Amniotic stem cell (primary cell): ENCODE measurements at regions not wholly inside any gene's neighbourhood (a gene's known extent, or its start where the extent isn't known, plus 50 kb on each side); places are given as distances from the start of the nearest gene placed in this dataset.

Experiments
- DNase-seq: peaks from one replicate; lab custom pipeline; 2025; lab: John Stamatoyannopoulos, UW

DNA sequence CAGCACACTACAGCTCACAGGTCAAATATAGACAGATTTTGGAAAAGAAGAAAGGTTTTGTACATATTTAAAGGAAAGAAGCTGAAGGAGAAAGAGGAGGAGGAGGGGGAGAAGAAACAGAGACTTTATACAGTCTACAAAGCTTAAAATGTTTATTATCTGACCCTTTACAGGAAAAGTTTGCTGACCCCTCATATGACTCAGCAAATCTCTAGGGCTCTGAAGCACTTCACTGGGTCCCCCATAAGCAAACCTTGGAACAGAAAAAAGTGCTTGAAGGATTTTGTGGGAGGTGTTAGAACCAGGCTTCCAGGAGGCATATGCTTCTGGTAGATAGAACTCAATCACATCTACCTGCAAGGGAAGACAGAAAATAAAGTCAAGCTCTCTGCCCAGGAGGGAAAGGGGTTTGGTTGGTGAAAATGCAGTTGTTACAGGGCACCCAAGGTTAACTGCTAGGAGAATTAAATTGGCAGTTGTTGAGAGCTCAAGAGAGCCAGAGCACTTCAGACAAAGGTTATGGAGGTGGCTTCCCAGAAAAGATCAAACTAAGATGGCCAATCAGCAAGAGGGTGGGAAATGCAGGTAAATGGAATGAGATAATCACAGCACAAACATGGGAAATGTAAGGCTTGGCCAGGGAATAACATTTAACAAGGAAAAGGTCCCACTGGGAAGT, 207.4 kb upstream of the SGK1 start:
- no peak for DNase-seq

DNA sequence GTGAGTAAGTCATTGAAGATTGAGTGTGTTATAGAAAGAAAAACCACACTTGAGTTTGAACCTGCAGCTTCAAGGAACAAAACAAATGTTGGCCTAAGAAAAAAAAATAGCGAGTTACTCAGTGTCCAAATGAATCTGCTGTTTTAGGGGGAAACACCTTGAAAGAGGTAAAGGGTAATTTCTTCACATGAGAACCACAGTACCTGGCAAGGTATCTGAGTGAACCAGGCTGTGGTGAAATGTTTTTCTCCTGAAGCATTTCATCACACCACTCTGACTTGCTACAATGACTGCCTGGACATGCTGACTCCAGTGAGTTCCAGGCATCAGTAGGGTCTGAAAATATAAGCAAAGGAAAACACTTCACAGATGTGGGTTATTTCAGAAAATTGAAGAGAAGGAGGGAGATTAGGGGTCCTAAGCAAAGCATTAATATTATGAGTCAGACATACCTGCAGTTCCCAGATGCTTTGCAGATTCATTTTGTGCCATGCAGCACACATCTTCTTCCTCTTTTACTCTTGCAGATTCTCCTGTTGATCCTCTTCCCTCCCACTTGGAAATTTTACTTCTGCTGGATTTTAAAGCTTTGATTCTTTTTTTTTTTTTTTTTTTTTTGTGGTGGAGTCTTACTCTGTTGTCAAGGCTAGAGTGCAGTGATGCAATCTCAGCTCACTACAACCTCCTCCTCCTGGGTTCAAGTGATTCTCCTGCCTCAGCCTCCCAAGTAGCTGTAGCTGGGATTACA, 206.2 kb upstream of the SGK1 start:
- DNase-seq: no peak

DNA sequence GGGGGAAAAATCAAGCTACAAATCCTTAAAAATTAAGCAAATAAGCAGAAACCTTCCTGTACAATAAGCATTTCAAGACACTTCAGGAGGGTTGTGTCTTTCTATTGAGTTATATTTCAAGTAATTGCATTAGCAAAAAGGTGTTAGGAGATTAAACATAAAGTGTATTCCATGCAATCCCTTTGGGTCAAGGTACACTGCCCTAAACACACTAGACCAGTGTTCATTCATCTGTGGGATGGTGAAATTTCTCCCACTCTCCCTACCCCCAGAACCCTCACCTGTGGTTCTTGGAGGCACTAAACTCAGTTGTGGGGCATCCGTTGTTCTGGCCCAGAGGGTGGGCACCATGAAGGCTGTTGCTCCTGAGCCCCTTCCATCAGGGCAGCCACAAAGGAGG, 205.1 kb upstream of the SGK1 start:
- no peak for DNase-seq

DNA sequence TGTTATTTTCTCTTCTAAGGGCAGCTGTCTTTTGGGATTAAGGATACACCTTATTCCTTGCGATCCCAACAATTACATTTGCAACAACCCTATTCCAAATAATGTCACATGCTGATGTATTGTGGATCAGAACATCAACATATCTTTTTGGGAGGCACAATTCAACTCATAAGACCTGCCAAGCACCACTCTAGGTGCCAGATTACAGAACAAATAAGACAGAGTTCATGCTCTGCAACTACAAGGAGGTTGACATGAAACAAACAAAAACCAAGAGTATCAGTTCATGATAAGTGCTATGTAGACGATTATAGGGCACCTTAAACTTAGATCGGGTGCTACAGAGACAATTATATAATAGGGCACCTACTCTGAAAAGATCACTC, 203.2 kb upstream of the SGK1 start:
- DNase-seq: no peak

DNA sequence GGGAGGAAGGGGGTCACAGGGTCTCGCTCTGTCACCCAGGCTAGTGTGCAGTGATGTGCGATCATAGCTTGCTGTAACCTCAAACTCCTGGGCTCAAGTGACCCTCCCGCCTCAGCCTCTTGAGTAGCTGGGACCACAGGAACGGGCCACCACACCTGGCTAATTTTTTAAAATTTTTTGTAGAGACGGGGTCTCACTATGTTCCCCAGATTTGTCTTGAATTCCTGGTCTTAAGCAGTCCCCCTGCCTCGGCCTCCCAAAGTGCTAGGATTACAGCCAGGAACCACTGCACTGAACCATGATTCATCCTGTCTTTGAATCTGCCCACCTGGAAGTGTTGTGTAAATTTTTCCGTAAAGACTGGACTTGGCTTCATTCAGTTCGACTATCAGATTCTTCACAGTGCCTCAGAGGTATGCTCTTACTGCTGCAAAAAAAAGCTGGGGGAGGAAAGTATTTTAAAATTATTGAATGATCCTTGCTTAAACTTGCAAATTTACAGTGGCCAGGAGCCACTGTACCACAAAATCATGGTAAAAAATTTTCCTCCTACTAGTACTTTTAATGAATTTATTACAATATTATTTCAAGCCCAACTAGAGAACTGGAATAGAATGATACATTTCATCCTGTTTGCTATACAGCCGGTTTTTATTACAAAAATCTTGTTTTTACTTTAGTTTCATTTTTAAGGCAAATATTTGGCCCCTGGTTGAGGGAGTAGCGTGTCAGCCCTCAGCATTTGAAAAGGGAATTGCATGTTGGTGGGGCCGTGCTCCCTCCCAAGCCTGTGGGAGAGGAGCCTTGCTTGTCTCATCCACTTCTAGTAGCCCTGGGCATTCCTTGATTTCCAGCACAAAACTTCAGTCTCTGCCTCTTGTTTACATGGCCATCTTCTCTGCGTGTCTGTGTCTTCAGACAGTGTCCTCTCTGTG, 202.5 kb upstream of the SGK1 start:
- DNase-seq: no peak

DNA sequence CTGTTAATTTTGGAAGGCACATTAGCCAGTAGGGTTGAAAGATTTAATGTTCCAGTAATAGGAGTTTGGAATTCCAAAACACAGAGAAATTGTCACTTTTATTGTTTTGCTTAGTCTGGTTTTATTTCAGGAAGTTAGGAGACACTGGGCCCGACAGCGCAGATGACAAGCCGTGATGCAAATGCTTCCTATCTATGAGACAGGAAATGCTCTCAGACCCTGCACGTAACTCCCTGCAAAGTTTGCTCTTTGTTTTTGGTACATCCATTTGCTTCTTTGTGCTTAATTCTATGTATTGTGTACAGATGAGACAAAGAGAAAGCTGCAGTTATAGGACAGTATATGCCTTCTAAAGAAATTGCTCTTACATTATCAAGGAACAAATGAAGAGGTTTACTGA, 201.6 kb upstream of the SGK1 start:
- no peak for DNase-seq

DNA sequence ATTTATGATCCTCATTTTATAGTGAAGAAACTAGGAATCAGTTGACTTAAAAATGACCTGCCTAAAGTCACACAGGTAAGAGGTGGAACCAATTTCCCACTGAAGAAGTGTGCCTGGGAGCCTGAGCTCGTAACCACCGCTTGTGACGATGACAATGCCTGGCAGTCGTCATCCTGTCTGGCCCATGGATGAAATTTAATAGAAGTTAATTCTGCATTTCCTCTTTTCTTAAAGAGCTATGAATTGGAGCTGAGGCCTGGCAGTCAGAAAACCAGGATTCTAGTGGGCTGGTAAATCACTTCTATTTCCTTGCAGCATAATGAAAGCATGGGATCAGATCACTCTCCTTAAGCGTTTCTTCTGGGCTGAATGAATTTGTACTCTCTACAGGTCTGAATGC, 200.0 kb upstream of the SGK1 start:
- DNase-seq: no peak

DNA sequence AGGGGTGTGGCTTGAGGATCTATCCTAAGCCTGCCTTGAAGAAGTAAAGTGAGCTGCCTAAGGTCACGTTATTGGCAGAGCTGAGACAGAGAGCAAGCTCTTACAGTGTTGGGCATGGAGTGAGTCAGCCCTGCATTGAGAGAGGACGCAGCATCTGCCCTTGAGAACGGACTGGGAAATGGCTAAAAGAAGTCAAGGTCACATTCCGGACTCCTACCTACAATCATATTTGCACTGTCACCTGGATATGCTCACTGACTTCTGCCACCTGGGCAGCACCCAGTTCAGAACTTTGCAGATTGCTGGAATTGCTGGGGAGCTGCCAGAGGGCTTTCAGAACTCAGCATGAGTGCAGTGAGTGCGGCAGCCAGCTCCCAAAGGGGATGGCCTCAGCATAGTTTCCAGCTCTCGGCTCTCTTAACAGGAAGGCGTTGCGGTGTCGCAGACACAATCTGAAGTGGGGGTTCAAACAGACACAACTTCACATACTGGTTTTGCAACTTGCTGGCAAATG, 199.3 kb upstream of the SGK1 start:
- peak; percentile 10 for DNase-seq

DNA sequence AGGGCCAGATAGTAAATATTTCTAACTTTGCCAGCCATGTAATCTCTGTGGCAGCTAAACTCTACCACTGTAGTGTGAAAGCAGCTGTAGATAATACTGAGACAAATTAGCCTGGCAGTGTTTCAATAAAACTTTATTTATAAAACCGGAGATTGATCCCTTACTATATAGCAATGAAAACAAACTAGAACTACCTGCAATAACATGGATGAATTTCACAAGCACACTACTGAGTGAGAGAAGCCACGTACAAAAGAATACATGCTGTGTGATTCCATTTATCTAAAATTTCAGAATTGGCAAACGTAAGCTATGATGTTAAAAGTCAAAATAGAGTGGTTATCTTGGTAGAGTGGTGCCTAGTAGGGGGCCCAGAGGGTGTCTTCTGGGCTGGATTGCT, 198.7 kb upstream of the SGK1 start:
- DNase-seq: no peak

DNA sequence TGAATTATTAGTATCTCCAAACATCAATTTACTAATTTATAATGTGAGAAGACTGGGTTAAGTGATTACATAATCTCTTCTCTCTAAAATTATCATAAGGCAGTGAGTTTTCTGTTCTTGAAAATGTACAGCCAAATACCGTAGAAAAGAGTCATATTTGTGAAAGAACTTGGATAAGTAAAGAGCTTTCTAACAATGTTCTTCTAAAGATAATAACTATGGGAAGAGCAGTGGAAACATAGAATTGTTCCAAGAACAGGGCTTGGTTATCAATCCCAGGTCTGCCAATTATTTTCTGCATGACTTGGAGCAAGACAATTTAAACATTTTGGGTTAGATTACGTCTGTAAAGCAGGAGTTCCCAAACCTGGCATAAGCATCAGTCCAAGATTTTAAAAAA, 198.1 kb upstream of the SGK1 start:
- no peak for DNase-seq

DNA sequence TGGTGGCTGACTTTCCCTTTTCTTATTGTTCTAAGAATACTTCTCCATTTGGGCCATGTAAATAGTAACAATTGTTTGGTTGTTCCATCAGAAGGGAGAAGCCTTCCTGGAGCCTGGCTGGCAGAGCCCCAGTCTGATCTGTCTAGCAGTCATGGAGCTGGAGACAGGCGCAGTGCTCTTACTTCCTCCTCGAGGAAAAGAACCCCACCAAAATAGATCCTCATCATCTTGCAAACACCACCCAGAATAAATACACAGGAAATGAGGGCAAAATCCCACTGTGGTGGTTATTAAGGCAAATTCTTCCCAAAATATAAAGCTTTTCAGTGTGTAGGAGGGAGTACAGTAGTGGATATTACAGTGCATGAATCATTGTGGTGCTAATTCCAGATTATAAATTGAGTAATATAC, 195.1 kb upstream of the SGK1 start:
- DNase-seq: no peak

DNA sequence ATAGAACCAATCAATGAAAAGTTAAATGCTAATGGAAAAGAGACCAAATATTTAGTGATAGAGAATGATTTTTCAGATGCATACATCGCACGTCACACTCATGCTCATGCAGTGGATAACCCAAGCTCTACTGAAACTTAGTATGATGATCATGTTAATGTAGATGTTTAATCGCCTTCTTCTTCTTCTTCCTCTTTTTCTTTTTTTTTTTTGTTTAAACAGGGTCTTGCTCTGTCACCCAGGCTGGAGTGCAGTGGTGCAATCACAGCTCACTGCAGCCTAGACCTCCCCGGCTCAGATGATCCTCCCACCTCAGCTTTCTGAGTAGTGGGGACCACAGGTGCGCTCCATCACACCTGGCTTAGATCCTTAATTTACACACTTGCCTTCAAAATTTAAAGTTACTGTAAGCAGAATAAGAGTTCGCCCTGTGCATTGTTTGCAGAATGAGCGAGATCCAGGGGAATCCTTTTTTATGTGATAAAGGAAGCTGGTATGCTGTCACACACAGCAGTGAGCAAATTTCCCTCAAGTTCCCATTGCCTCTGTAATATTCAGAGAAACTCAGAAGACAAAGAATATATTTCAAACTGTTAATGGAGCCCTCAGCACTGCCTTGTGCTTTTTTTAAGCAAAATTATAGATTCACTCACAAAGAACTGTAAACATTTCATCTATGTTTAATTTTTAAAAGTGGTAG, 194.2 kb upstream of the SGK1 start:
- DNase-seq: no peak

DNA sequence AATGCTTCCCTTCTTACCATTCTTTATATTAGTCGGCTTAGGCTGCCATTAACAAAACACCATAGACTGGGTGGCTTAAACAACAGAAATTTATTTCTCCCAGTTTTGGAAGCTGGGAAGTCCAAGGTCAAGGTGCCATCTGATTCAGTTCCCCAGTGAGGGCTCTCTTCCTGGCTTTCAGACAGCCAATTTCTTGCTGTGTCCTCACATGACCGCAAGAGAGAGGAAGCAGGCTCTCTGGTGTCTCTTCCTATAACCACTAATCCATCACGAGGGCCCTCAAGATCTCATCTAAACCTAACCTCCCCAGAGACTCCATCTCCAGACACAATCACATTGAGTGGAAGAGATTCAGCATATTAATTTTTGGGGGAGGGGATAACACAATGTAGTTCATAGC, 193.0 kb upstream of the SGK1 start:
- DNase-seq: no peak

DNA sequence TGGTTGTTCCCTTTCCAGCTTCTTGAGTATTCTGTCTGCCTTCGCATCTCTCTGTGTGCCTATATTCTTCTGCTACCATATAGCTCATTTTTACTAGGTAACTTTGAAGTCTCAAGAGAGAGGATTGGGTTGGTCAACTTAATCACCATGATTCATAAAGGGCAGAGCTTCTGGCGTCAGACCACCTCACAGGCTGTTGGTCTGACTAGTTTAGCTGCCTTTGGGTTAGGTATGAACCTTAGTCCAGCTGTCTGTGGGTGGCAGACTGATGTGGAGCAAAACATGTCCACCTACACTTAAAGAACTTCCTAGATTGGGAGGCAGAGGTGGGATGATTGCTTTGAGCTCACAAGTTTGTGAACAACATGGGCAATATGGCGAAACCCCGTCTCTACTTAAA, 192.2 kb upstream of the SGK1 start:
- DNase-seq: no peak

DNA sequence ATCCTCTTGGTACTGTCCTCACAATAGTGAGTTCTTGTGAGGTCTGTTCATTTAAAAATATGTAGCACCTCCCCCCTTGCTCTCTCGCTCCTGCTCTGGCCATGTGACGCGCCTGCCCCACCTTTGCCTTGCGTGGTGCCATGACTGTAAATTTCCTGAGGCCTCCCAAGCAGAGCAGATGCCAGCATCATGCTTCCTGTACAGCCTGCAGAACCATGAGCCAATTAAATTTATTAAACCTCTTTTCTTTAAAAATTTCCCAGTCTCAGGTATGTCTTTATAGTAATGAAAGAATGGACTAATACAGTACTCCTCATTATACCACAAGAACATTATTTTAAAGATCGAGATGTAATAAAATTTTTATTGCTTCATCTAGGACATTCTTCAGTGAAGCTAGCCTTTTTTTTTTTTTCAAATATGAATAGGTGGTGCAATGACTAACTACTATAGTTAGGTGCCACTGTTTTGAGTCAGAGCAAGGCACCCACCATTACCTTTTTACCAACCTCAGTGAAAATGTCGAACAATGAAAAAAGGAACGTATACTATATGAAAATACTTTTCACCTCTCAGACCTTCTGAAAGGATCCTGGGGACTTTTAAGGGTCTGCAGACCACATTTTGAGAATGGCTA, 191.1 kb upstream of the SGK1 start:
- no peak for DNase-seq

DNA sequence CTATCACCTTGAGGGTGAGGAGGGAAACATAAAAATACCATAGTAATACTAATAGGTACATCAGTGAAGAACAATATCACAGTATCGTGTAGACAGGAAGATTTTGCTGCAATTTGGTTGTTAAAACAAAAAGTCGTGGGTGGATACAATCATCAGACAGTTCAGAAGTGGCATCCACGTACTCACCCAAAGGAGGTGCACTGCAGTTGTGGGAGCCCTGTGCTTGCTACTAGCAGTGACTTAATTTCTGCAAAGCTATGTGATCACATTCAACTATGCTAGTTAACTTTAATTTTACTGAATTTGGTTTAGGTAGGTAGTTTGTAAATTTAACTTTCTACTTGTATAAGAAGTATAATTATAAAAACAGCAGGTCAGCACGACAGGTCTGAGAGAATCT, 188.2 kb upstream of the SGK1 start:
- DNase-seq: no peak

DNA sequence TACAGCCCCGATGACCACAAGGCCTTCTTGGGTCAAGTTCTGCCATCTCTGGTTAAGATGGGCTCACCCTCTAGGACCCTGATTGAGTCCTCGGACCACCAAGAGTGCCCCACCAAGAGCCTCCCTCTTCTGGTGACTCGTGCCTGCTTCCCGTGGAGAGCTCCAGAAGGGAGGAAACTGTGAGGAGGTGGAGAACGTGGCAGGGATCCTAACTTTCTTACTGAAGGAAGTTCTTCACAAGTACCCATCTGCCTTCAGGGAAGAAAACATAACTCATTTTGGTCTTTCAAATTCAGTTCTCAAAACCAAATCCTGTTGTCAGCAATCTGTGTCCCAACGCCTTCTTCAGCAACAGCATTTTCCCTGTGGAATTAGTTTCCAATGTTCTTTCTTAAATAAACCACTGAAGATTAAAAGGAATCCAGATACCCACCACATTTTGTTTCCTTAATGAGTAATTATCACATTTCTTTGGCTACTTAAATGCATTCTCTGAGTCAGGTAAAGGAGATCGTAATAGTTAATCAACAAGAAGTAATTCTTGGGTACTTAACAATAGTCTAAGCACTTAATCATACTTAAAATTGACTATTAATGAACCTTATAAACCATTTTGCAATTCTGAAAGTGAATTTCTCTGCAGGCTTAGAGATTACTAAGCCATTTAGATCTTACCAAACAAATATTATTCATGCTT, 185.8 kb upstream of the SGK1 start:
- no peak for DNase-seq

DNA sequence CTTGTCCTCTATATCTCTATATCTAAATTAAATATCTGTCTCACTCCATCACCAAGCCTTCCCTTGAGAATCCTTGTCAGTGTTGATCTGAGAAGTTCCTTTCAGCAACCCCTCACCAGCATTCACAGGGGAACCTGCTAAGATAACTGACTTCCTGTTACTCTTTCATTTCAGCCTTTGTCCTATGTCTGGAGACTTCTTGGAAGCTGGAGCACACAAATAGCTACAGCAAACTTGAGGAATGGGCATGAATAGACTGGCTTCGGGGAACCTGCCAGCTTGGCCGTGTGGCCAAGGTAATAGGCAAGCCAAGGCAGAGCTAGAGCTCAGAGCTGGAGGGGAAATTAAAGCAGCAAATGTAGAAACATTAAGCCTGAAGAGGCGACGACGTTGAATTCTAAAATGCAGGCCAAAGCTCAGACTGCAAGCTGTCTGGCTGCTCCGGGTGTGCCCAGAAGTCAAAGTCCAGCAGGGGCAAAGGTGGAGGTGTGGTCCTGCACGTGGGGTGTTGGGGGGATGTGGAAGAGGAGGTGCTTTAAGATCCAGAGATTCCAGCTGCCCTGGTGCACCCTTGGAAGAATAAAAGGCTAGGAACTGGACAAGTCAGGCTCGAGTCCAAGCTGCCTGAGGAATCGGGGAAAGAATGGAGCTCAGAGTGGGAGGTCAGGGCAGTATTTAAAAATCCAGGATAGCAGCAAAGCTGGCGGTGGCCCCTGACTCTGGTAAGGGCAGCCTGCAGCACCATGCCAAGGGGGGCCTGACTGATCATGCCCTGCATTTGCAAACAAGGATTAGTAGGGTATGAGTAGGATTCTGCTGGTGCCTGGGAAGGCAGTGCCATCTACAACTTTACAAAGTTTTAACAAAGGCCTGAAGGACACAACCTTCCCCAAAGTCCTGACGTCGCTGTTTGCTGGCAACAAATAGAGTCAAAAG, 185.0 kb upstream of the SGK1 start:
- DNase-seq: no peak

DNA sequence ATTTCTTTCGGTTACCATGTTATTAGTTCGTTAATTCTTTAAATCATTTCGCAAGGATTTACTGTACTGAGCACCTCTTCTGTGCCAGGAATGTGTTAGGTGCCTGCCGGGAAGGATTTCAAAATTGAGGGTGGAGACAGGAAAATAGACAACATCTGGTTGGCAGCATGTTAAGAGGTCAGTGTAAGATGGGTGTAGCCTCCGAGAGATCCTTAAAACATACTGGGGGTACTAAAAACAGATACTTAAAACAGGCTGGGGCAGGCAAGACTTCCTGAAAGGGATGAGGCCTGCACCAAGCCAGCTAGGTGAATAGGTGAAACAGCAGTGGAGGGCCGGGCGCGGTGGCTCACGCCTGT, 178.0 kb upstream of the SGK1 start:
- DNase-seq: no peak
